GM21381 (cell line): ENCODE measurements at regions not wholly inside any gene's neighbourhood (a gene's known extent, or its start where the extent isn't known, plus 50 kb on each side); places are given as distances from the start of the nearest gene placed in this dataset.
"Not testable (repeated sequence)": the region's sequence is repeated elsewhere in the genome, so short reads cannot be mapped to it uniquely, and the experiment has no call there.

Experiments used
- ATAC-seq: cut with Tn5 transposase; IDR thresholded peaks from one replicate; pipeline ENCODE4 v1.9.1; 2021; ENCODE audit warnings: mild to moderate bottlenecking, moderate library complexity; ENCODE audit not compliant: unreplicated experiment

DNA sequence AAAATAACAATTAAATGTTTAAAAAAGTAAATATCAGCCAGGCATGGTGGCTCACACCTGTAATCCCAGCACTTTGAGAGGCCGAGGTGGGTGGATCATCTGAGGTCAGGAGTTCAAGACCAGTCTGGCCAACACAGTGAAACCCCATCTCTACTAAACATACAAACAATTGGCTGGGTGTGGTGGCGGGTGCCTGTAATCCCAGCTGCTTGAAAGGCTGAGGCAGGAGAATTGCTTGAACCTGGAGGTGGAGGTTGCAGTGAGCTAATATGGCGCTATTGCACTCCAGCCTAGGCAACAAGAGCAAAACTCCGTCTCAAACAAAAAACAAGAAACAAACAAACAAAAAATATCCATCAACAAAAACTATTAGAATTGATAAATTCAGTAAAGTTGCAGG is 77.5 kb downstream of the SNX5 start:
- ATAC-seq: not testable (repeated sequence)

DNA sequence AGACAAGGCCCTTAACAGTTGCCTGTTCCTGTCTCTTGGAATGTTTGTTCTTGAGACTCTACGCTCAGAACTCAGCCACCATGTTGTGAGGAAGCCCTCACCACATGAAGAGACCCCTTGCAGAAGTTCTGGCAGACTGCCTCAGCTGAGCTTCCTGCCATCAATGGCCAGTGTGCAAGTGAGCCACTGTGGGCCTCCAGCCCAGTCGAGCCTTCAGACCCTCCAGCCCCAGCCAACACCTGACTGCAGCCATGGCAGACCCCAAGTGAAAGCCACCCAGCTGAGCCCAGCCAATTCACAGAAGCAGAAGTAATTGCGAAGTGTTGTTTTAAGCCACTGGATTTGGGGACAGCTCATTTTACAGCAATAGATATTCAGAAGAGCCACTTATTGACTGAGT is 78.3 kb downstream of the SNX5 start:
- ATAC-seq: no peak

DNA sequence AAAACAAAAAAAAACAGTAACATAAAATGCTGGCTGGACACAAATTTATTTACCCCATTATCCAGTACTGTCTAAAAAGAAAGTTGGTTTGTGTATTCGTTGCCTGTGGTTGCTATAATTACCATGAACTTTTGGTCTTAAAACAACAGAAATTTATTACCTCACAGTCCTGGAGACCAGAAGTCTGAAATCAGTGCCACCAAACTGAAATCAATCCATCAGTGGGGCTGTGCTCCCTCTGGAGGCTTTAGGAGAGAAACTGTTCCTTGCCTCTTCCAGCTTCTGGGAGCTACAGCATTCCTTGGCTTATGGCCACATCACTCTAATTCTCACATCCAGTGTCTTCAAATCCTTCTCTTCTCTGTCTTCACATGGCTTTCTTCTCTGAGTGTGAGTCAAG is 79.4 kb downstream of the SNX5 start:
- no peak for ATAC-seq

DNA sequence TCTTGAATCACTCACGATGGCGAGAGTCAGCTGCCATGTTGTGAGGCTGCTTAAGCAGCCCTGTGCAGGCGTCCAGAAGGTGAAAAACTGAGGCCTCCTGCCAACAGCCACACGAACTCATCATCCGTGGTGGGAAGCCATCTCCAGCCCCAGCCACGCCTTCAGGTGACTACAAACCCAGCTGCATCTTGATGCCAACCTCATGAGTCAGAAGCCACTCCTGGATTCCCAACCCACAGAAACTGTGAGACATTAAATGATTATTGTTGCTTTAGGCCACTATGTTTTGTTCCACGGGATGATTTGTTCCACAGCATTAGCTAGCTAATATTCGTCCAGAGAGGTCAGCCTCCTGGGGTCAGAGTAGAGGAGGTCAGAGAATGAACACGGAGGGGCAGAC is 80.5 kb downstream of the SNX5 start:
- no peak for ATAC-seq

DNA sequence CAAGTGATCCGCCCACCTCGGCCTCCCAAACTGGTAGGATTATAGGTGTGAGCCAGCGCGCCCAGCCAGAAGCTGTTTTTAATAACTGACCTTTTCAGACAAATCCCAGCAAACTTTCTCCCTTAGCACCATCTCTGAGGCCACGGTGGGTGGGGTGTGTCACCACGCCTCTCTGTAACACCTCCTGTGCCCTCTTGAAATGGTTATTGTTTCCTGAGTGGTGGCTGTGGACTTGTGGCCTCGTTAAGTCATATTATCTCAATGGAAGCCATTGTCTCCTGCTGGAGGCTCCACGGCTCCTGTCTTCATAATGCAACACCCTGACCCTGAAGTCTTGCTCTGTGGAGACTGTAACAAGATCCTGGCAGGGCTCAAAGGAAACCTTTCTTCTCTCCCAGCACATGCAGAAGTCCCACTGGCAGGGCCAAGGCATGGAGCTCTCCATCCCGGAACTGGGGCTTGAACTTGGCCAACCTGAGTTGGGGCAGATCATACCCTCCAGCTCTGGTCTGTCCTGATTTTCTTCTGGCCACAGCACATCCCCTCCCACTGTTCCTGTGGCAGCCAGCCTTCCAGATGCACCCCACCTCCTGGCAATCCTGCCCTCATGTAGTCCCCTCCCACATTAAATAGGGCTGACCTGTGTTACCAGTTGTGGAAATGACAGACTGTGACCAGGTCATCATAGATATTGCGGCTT is 81.1 kb downstream of the SNX5 start:
- no peak for ATAC-seq

DNA sequence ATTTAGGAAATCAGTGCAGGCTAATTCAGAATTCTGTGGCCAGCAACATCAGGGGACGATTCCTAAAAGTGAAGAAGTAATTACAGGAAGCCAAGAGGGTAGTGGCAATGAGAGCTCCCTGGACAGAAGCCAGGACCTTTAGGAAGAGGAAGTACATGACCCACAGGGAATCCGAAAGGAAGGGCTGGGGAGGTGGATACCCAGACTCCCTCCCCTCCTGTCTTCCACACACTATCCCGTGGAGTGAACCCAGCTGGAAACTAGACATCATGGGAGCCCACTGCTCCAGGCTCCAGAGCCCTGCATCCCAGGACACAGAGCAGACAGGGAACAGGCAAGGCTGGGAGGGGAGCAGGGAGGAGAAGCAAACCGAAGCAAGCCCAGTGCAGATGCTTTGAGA is 83.0 kb downstream of the SNX5 start:
- no peak for ATAC-seq

DNA sequence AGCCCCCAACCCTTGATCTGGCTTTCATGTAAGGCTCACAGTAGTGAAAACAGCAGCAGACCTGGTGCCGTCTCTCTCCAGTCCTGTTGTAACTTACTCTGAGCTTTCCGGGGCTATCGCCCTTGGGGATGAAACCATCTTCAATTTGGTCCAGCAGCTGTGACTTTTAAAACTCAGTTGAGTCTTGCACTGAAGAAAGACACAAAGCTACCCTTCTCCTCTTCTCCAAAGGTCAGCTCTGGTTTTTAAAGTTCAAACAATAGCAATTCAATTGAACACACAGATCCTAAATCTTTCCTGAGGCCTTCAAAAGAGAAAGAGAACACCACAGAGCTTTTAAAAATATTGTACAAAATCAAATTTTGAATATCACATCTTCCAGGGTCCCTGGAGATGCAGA is 83.5 kb downstream of the SNX5 start:
- ATAC-seq: no peak

DNA sequence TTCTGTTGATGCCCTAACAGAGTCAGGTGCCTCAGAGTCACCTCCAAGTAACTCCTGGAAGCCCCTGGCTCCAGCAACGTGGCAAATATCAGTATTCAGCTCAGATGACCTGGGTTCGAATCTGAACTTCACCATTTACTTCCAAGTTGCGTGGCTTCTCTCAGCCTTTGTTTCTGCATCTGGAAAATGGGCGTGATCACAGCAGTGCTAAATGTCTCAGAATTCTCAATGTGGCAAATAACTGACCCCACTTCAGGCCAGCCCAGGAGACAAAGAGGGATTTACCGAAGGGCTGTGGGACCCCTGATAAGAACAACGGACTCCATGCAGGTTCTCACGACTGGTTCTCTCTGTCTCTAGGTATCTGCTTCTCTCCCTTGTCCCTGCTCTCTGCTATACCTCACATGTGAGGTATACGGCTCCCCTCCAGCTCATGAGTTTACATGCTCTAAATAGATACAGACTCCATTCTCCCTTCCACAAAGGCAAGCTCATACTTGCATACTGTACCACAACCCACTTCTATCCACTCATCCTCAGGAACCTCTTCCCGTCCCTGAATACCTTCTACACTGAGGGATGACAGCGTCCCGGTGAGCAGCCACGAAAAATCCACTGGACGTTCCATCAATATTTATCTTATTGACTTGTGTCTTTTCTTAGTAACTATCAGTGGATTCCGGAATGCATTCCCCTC is 84.1 kb downstream of the SNX5 start:
- no peak for ATAC-seq

DNA sequence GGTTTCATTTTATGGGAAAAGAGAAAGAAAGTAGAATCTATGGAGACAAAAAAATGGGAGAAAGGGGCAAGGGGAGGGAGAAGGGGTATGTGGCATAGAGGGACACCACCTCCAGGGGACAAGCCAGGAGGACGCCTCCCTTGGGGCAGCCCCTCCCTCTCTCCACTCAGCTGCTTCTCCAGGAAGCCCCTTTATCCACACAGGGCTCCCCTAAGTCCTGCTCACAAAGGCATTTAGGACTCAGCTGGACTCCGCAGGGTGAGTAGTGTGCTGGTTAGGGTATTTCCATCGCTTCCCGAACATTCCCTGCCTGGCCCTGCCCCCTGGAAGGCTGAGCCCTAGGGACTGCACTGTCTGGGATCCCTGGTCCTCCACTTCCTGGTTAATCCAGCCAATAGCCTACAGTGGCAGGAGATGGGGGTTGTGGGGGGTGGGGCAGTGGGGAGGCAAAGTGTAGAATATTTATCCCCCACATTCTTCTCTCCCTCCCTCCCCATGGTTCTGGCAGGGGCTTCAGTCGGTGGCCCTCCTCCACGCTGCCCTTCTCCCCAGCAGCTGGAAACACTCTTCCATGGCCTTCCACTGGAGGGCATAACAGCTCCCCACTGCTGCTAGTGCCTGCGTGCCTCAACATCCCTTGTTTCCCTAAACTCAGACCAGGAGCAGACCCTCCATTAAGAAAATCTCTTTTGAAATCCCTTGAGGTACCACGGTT is 84.8 kb downstream of the SNX5 start:
- ATAC-seq: no peak

DNA sequence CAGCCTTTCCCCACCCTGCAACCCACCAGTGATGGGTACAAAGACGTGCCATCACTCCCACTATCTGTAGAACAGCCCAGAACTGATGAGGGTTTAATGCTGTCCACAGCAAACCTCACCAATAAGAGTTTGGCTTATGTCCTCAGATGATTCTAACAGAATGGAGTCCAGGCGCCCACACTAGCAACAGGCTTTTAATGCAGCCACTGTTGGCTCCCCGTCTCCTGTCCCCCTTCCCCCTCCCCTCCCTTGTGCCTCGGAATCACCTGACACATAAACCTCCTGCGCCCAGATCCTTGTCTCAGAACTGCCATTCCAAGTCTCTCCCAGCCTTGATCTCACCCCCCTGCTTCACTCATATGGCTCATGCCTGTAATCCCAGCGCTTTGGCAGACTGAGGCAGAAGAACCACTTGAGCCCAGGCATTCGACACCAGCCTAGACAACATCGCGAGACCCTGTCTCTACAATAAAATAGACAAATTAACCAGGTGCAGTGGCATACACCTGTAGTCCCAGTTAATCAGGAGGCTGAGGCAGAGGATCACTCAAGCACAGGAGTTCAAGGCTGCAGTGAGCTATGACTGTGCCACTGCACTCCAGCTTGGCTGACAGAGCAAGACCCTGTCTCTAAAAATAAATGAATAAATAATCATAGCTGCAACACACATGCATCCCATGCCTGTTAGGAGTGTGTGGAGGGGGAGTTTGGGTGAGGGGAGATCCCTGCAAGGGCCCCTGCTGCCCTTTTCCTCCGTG is 85.6 kb downstream of the SNX5 start:
- ATAC-seq: no peak

DNA sequence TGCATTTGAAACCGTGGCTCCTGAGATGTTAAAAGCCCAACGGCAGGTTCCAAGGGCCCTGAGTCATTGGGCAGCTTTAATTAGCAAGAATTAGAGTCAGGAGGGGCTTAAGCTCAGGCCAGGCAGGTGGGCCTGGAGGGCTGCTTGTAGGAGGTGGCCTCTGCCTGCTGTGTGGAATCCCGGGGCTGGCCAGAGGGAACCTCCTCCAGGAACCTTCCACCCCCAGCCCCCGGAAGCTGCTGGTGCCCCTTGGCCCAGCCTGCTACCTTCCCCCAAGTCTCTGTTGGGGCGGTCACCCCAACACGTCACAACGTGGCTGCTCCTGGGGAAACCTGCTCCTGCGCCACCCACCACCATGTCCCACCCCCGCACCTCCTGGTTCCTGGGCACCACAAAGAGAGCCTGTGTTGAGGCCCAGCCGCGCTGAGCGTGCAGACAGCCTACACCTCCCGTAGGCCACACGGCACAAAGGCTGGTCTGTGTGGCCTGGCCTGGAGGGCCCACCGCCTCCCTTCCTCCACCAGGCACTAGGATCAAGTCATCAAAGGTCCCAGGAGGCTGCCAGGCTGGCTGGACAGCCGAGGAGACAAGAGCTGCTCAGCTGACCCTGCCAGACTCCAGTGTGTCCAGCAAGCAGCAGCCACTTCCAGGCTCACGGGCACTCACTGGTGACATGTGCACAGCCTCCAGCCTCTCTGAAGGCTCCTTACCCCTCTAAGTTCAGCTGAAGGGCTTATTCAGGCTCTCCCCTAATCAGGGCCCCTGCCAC is 86.3 kb downstream of the SNX5 start:
- ATAC-seq: no peak

DNA sequence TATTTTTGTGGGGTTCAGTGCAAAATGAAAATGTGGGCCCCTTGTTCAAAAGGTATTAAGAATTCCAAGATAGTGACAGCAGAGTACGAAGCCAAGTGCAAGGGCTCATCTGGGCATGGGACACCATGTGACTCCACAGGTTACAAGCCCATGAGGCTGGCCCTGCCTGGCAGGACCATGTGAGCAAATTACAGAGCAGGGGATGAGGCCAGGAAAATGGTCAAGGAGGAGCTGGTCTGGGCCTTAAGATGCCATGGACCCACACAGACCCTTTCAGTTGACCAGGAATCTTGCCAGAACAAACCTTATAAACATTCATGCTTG is 86.9 kb downstream of the SNX5 start:
- ATAC-seq: no peak

DNA sequence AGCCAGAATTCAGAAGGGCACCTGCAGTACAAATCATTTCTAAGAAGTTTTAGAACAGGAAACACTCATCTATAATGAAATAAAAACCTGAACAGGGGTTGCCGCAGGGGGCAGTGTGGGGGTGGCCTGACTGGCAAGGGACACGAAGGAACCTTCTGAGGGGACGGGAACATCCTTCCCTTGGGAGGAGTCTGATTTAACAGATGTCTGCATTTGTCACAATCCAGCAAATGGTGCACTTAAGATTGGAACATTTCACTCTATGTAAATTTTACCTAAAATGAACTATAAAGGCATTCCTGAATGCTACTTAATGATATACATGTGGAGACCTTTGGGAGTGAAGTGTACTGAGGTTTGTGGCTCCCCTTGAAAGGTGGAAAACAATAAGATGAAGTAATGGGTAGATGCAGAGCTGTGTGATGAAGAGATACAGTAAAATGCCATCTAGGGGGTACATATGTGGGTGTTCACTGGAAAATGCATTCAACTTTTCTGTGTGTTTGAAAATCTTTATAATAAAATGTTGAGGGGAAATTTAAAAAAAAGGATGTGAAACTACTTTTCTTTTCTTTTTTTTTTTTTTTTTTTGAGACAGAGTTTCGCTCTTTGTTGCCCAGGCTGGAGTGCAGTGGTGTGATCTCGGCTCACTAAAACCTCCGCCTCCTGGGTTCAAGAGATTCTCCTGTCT is 89.5 kb downstream of the SNX5 start:
- ATAC-seq: no peak

DNA sequence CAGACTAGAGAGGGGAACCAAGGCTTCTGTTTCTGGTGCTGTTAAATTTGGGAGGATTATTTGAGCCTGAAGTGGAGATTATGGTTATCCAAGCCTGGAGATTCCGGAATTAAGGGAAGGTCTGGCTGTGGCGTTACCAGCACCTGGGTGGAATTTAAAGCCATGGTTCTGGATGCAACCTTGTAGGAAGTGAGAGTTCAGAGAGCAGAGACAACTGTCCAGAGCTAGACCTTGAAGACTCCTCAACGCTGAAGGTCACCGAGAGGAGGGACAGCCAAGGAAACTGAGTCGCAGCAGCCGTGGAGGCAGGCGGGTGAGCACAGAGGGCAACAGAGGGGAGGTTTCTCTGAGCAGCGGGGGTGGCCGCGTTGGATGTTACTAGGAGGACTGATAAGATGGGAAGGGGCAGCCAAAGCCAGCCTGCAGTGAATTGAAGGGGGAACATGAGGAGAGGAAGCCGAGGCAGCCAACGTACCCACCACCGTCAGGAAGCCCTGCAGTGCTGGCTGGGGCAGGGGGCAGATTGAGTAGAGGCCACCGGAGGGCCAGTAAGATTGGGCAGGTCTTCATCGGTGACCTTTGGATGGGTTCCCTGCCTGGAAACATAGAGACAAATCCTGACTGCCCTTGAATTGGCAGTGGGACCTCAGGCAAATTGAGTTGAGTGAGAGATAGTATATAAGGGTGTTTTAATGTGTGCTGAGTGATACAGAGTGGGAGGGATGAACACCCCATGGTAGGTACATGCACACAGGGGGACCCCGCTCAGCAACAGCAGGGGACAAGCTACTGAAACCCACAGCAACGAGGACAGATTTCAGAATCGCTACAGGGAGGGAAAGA is 90.3 kb downstream of the SNX5 start:
- no peak for ATAC-seq

DNA sequence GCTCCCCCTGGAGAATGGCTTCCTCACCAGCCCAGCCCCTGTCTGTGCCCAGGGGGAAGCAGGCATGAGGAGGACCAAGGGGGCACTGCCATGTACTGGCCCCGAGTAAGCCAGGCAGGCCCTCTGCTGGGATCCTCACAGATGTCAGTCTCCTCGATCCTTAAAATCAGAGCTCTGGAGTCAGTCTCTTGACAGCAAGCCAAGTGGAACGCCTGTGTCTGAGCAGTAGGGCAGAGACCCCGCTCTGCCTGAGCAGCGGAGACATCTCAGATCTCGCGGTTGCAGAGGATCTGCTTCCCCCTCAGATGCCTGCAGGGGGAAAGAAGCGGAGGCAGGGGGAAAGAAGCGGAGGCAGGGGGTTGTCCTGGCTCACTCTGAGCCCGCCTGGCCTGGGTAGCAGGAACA is 92.6 kb downstream of the SNX5 start:
- no peak for ATAC-seq

DNA sequence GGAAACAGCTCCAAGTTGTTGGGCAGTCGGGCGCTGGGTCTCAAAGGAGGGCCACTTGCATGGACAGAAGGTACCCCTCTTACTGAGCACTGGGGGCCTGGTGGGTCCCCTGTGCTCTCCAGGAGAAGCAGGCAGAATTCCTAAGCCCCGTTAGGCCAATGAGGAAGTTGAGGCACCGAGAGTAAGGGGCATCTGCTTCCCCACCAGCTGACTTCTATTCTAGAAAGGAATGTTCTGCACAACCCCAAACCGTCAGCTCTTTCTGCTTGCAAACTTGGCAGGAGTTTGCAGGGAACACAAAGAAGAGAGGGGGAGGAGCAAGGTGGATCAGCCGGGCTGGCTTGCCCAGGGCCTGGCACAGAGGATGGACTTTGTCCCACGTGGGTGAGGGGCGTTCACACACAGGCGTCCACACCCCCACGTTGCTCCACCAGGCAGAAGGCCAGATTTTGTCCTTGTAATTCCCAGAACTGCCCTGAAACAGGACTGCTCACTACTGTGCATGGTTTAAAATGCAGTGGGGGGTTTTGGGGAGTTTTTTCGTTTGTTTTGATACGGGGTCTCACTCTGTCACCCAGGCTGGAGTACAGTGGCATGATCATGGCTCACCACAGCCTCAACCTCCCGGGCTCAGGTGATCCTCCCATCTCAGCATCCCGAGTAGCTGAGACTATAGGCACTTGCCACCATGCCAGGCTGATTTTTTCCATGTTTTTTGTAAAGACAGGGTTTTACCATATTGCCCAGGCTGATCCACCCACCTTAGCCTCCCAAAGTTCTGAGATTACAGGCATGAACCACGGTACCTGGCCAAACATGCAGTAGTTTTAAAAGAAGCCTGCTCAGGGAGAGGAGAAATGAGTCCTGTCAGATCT is 93.3 kb downstream of the SNX5 start:
- no peak for ATAC-seq

DNA sequence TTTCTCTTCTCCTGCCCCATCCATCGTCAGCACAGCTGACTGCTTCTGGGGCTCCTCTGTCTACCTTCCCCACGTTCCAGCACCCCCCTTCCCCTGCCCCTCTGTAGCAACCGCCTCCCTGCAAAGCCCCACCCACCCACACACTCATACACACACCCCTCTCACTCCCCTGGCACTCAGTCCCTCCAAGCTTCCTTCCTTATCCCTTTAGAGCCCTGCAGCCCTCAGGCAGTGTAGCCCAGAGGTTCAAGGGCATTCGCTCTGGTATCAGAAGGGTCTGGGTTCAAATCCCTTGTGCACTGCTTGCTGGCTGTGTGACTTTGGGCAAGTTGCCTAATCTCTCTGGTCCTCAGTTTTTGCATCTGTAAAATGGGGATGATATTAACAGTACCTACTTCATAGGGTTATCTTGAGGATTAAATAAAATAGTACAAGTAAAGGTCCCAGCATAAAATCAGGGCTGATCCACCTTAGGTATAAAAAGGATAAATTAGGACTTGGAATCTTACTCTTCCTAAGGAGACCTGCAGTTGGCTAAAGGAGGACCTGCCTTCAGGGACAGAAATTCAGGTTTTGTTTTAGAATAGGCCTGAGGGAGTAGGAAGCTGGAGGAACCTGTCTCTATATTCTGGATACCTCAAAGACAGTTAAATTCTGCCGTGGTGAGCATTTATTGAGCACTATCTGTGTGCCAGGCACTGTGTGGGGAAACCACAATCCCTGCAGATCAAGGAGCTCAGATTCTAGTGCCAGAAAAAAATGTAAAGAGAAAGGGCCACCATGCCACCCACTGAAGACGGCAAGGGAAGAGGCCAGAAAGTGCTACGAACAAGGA is 94.1 kb downstream of the SNX5 start:
- ATAC-seq: no peak
